PC-3 (cell line): ENCODE measurements at regions not wholly inside any gene's neighbourhood (a gene's known extent, or its start where the extent isn't known, plus 50 kb on each side); places are given as distances from the start of the nearest gene placed in this dataset.

Experiments
- EZH2 ChIP-seq: fragments of 300-600 bp; sonication (generic); IDR thresholded peaks from one replicate; pipeline ENCODE4 v1.6.1; 2017; ENCODE audit warnings: antibody characterized with exemption, mild to moderate bottlenecking, low read length; ENCODE audit not compliant: unreplicated experiment
- EZH2phosphoT487 ChIP-seq: fragments of 300-600 bp; sonication (generic); IDR thresholded peaks from 2 replicates; pipeline ENCODE4 v1.6.1; 2018; ENCODE audit warnings: mild to moderate bottlenecking, antibody characterized with exemption, low read length, borderline replicate concordance
- TF ChIP-seq, protein P1 (sequence below): fragments of 300-600 bp; sonication (generic); conservative IDR thresholded peaks from 2 replicates; pipeline ENCODE4 v1.5.1; 2017; ENCODE audit warnings: antibody characterized with exemption, low read depth, mild to moderate bottlenecking, low read length

GRCh38 chr4:140246216-140246615, 92.2 kb upstream of the MAML3 start:
- TF ChIP-seq, protein P1, sequence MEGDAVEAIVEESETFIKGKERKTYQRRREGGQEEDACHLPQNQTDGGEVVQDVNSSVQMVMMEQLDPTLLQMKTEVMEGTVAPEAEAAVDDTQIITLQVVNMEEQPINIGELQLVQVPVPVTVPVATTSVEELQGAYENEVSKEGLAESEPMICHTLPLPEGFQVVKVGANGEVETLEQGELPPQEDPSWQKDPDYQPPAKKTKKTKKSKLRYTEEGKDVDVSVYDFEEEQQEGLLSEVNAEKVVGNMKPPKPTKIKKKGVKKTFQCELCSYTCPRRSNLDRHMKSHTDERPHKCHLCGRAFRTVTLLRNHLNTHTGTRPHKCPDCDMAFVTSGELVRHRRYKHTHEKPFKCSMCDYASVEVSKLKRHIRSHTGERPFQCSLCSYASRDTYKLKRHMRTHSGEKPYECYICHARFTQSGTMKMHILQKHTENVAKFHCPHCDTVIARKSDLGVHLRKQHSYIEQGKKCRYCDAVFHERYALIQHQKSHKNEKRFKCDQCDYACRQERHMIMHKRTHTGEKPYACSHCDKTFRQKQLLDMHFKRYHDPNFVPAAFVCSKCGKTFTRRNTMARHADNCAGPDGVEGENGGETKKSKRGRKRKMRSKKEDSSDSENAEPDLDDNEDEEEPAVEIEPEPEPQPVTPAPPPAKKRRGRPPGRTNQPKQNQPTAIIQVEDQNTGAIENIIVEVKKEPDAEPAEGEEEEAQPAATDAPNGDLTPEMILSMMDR: no peak
- no peak for TF ChIP-seq EZH2
- no peak for TF ChIP-seq EZH2phosphoT487
